PC-3 (cell line): ENCODE measurements at regions not wholly inside any gene's neighbourhood (a gene's known extent, or its start where the extent isn't known, plus 50 kb on each side); places are given as distances from the start of the nearest gene placed in this dataset.

Experiments
- ATAC-seq: fragments of 200-7000 bp; cut with Tn5 transposase; 2 replicates; pipeline ENCODE4 v1.9.1; 2020; ENCODE audit warnings: mild to moderate bottlenecking, moderate library complexity
- BruUV-seq: library from RNA; stranded (reverse); fragments of 400-500 nt; replicated peaks from 2 replicates; lab custom pipeline; 2021; lab: Mats Ljungman, UMichigan
- CTCF ChIA-PET: fragments of 300-600 bp; sonication (Branson Sonifier 250); formaldehyde crosslinking; loops from one replicate; lab custom pipeline; 2022; ENCODE audit warnings: antibody characterized with exemption; lab: Charles Lee
- POLR2A ChIA-PET: fragments of 300-600 bp; sonication (Branson Sonifier 250); formaldehyde crosslinking; loops from one replicate; lab custom pipeline; 2022; ENCODE audit warnings: antibody characterized with exemption; ENCODE audit not compliant: unreplicated experiment; lab: Charles Lee
- DNase-seq: peaks from one replicate; pipeline ENCODE4 v3.0.0-alpha.2; 2015
- H2AFZ ChIP-seq: fragments of 300-600 bp; sonication (generic); 2 replicates; pipeline ENCODE4 v1.6.0; 2016; ENCODE audit warnings: antibody characterized with exemption, low read length
- H3F3A ChIP-seq: fragments of 300-600 bp; sonication (generic); one replicate; pipeline ENCODE4 v1.6.0; 2017; ENCODE audit warnings: antibody characterized with exemption, low read length, control low read depth, mild to moderate bottlenecking; ENCODE audit not compliant: unreplicated experiment
- H3K27ac ChIP-seq: fragments of 300-600 bp; sonication (generic); 2 replicates; pipeline ENCODE4 v1.5.1; 2016; ENCODE audit warnings: mild to moderate bottlenecking, low read length
- H3K27me3 ChIP-seq: fragments of 300-600 bp; sonication (generic); 2 replicates; pipeline ENCODE4 v1.6.1; 2016; ENCODE audit warnings: low read length, mixed read lengths
- H3K36me3 ChIP-seq: fragments of 300-600 bp; sonication (generic); 2 replicates; pipeline ENCODE4 v1.6.1; 2016; ENCODE audit warnings: low read depth, mixed run types, low read length, mixed read lengths
- H3K4me1 ChIP-seq: fragments of 300-600 bp; sonication (generic); 2 replicates; pipeline ENCODE4 v1.5.1; 2016; ENCODE audit warnings: low read length; ENCODE audit not compliant: insufficient read depth
- H3K4me2 ChIP-seq: fragments of 300-600 bp; sonication (generic); 2 replicates; pipeline ENCODE4 v1.6.0; 2016; ENCODE audit warnings: low read length
- H3K4me3 ChIP-seq: fragments of 300-600 bp; sonication (generic); 2 replicates; pipeline ENCODE4 v1.5.1; 2016; ENCODE audit warnings: mild to moderate bottlenecking, low read length, mixed read lengths
- H3K79me2 ChIP-seq: fragments of 300-600 bp; sonication (generic); 2 replicates; pipeline ENCODE4 v1.6.1; 2017; ENCODE audit warnings: low read length, mixed read lengths
- H3K9ac ChIP-seq: fragments of 300-600 bp; sonication (generic); 2 replicates; pipeline ENCODE4 v1.6.0; 2016; ENCODE audit warnings: mild to moderate bottlenecking, low read length
- H3K9me2 ChIP-seq: fragments of 300-600 bp; sonication (generic); replicated peaks from 2 replicates; pipeline ENCODE4 v1.6.1; 2016; ENCODE audit warnings: mixed run types, low read length, mixed read lengths
- H3K9me3 ChIP-seq: fragments of 300-600 bp; sonication (generic); 2 replicates; pipeline ENCODE4 v1.6.1; 2016; ENCODE audit warnings: low read length, mixed read lengths
- H4K20me1 ChIP-seq: fragments of 300-600 bp; sonication (generic); 2 replicates; pipeline ENCODE4 v1.6.1; 2016; ENCODE audit warnings: low read length, mixed read lengths
- CTCF ChIP-seq: fragments of 300-600 bp; sonication (generic); conservative IDR thresholded peaks from 2 replicates; pipeline ENCODE4 v1.5.1; 2017; ENCODE audit warnings: antibody characterized with exemption, low read depth, mild to moderate bottlenecking, low read length
- EZH2 ChIP-seq: fragments of 300-600 bp; sonication (generic); IDR thresholded peaks from one replicate; pipeline ENCODE4 v1.6.1; 2017; ENCODE audit warnings: antibody characterized with exemption, mild to moderate bottlenecking, low read length; ENCODE audit not compliant: unreplicated experiment
- EZH2phosphoT487 ChIP-seq: fragments of 300-600 bp; sonication (generic); IDR thresholded peaks from 2 replicates; pipeline ENCODE4 v1.6.1; 2018; ENCODE audit warnings: mild to moderate bottlenecking, antibody characterized with exemption, low read length, borderline replicate concordance
- intact Hi-C: fragments of 100-400 bp; cut with micrococcal nuclease; formaldehyde crosslinking; loops from 2 replicates; pipeline ENCODE4 v1.9.0; 2023

GRCh38 chr7:121633186-121633585 lies 237.1 kb upstream of the FAM3C start:
- Histone ChIP-seq H3K79me2 (no peaks in the 10 kb centered on the region), H3F3A (no peaks in the 10 kb centered on the region), H3K4me3 (no peak overlapping the region), H4K20me1 (no peaks in the 10 kb centered on the region), H2AFZ (no peak overlapping the region), H3K9me2 (no peaks in the 10 kb centered on the region), H3K4me2 (no peak overlapping the region), H3K9me3 (no peaks in the 10 kb centered on the region), H3K27me3 (peaks cover 25% of the 10 kb centered on the region), H3K4me1 (no peaks in the 10 kb centered on the region), H3K9ac (no peak overlapping the region), H3K36me3 (no peaks in the 10 kb centered on the region), H3K27ac (no peak overlapping the region)
- no TSS peak for BruUV-seq
- no peak for TF ChIP-seq EZH2
- no peak for TF ChIP-seq EZH2phosphoT487
- no peak for TF ChIP-seq CTCF
- ATAC-seq, result no peak
- CTCF ChIA-PET, result no interaction called here
- intact Hi-C loops, result no loop called here
- POLR2A ChIA-PET, result no interaction called here
- no peak for DNase-seq

GRCh38 chr7:121624958-121625357 lies 228.8 kb upstream of the FAM3C start:
- no TSS peak for BruUV-seq
- Histone ChIP-seq H3K4me1 (no peaks in the 10 kb centered on the region), H2AFZ (no peak overlapping the region), H3K9me3 (no peaks in the 10 kb centered on the region), H3K4me3 (no peak overlapping the region), H3K9me2 (no peaks in the 10 kb centered on the region), H3K9ac (no peak overlapping the region), H3F3A (no peaks in the 10 kb centered on the region), H3K79me2 (no peaks in the 10 kb centered on the region), H3K27ac (no peak overlapping the region), H3K27me3 (peaks cover 10% of the 10 kb centered on the region), H3K4me2 (no peak overlapping the region), H3K36me3 (no peaks in the 10 kb centered on the region), H4K20me1 (no peaks in the 10 kb centered on the region)
- TF ChIP-seq EZH2phosphoT487, result no peak
- TF ChIP-seq CTCF, result no peak
- ATAC-seq (no peak), DNase-seq (no peak)
- POLR2A ChIA-PET, result no interaction called here
- intact Hi-C loops, result no loop called here
- CTCF ChIA-PET, result interaction anchor here (0.6 kb wide), 1 partner anchor 18 kb away, joined by 4 read pairs; no protein-coding TSS in a partner anchor

GRCh38 chr7:121623130-121623872 lies 227.2 kb upstream of the FAM3C start:
- H3F3A ChIP-seq, result no peaks in the 10 kb centered on the region
- no peaks in the 10 kb centered on the region for H4K20me1 ChIP-seq
- no peak overlapping the region for H3K9ac ChIP-seq
- H3K27me3 ChIP-seq, result peaks cover 11% of the 10 kb centered on the region
- no peaks in the 10 kb centered on the region for H3K79me2 ChIP-seq
- no peaks in the 10 kb centered on the region for H3K9me2 ChIP-seq
- H3K4me1 ChIP-seq, result no peaks in the 10 kb centered on the region
- POLR2A ChIA-PET, result interaction anchor here (0.6 kb wide), 1 partner anchor 1221 kb away, joined by 17 read pairs; no protein-coding TSS in a partner anchor
- no peak overlapping the region for H3K4me3 ChIP-seq
- H3K9me3 ChIP-seq, result no peaks in the 10 kb centered on the region
- H3K36me3 ChIP-seq, result no peaks in the 10 kb centered on the region
- TF ChIP-seq CTCF (no peak), EZH2 (no peak), EZH2phosphoT487 (no peak)
- DNase-seq (no peak), ATAC-seq (no peak)
- H3K27ac ChIP-seq, result no peak overlapping the region
- no TSS peak for BruUV-seq
- no peak overlapping the region for H2AFZ ChIP-seq
- CTCF ChIA-PET, result no interaction called here
- H3K4me2 ChIP-seq, result no peak overlapping the region
- intact Hi-C loops, result no loop called here
